Neuronal stem cell (in vitro differentiated cells): ENCODE measurements at regions not wholly inside any gene's neighbourhood (a gene's known extent, or its start where the extent isn't known, plus 50 kb on each side); places are given as distances from the start of the nearest gene placed in this dataset.

Experiments used
- DNase-seq: peaks from one replicate; pipeline ENCODE4 v3.0.0-alpha.2; 2013; ENCODE audit warnings: low spot score
- H2AFZ ChIP-seq: one replicate; pipeline ENCODE4 v1.6.1; 2013; ENCODE audit warnings: mild to moderate bottlenecking, low read length, inconsistent platforms
- H2AK5ac ChIP-seq: 2 replicates; pipeline ENCODE4 v1.6.1; 2013; ENCODE audit warnings: low read depth, mild to moderate bottlenecking, inconsistent platforms, low read length, moderate library complexity, mixed read lengths
- H2BK120ac ChIP-seq: 2 replicates; pipeline ENCODE4 v1.6.1; 2013; ENCODE audit warnings: low read depth, mild to moderate bottlenecking, inconsistent platforms, low read length, moderate library complexity, mixed read lengths
- H2BK12ac ChIP-seq: one replicate; pipeline ENCODE4 v1.6.1; 2013; ENCODE audit warnings: low read length, inconsistent platforms
- H2BK15ac ChIP-seq: 2 replicates; pipeline ENCODE4 v1.6.1; 2013; ENCODE audit warnings: mild to moderate bottlenecking, low read length, inconsistent platforms, mixed read lengths
- H2BK5ac ChIP-seq: one replicate; pipeline ENCODE4 v1.6.1; 2013; ENCODE audit warnings: inconsistent platforms, mild to moderate bottlenecking, low read length, moderate library complexity
- H3K14ac ChIP-seq: one replicate; pipeline ENCODE4 v1.6.1; 2013; ENCODE audit warnings: low read length, inconsistent platforms
- H3K18ac ChIP-seq: 2 replicates; pipeline ENCODE4 v1.6.1; 2013; ENCODE audit warnings: low read length, inconsistent platforms
- H3K23ac ChIP-seq: 2 replicates; pipeline ENCODE4 v1.6.1; 2013; ENCODE audit warnings: low read depth, mild to moderate bottlenecking, mixed read lengths, low read length, inconsistent platforms; ENCODE audit not compliant: poor library complexity
- H3K27ac ChIP-seq: replicated peaks from 3 replicates; pipeline ENCODE4 v1.5.1; 2013; ENCODE audit warnings: low read length, inconsistent platforms
- H3K27me3 ChIP-seq, 3 experiments: 2 replicates each; pipeline ENCODE4 v1.6.1; 2013; ENCODE audit warnings: low read length in 3 of 3, mild to moderate bottlenecking in 2 of 3, inconsistent platforms in 1 of 3, low read depth in 1 of 3, mixed read lengths in 1 of 3, moderate library complexity in 1 of 3; ENCODE audit not compliant: control insufficient read depth in 3 of 3, insufficient read depth in 3 of 3
- H3K36me3 ChIP-seq, 2 donors: replicated peaks in 1 of 2; 2 replicates each; pipeline ENCODE4 v1.6.1; 2013; ENCODE audit warnings: low read length in 2 of 2; ENCODE audit not compliant: control insufficient read depth in 2 of 2, insufficient read depth in 2 of 2
- H3K4ac ChIP-seq: 2 replicates; pipeline ENCODE4 v1.6.1; 2013; ENCODE audit warnings: inconsistent platforms, mild to moderate bottlenecking, low read length, moderate library complexity
- H3K4me1 ChIP-seq, 2 donors: 1 replicate in 1 of 2; 2 replicates in 1 of 2; pipeline ENCODE4 v1.6.1; 2013; ENCODE audit warnings: low read length in 2 of 2, low read depth in 1 of 2; ENCODE audit not compliant: control insufficient read depth in 2 of 2, insufficient read depth in 1 of 2
- H3K4me2 ChIP-seq: one replicate; pipeline ENCODE4 v1.6.1; 2013; ENCODE audit warnings: mild to moderate bottlenecking, low read length, inconsistent platforms; ENCODE audit not compliant: insufficient read depth, poor library complexity, severe bottlenecking
- H3K4me3 ChIP-seq, 2 donors: 2 replicates each; pipeline ENCODE4 v1.5.1; 2013; ENCODE audit warnings: low read length in 2 of 2, mild to moderate bottlenecking in 2 of 2, inconsistent platforms in 1 of 2, moderate library complexity in 1 of 2
- H3K79me1 ChIP-seq: one replicate; pipeline ENCODE4 v1.6.1; 2013; ENCODE audit warnings: low read depth, mild to moderate bottlenecking, inconsistent platforms, low read length, moderate library complexity
- H3K9ac ChIP-seq: one replicate; pipeline ENCODE4 v1.6.1; 2013; ENCODE audit warnings: mild to moderate bottlenecking, low read depth, low read length, inconsistent platforms; ENCODE audit not compliant: poor library complexity
- H3K9me3 ChIP-seq, 2 donors: replicated peaks in 1 of 2; 2 replicates each; pipeline versions ENCODE3 to v1.6.1; 2013; ENCODE audit warnings: low read length in 2 of 2, mild to moderate bottlenecking in 2 of 2, inconsistent platforms in 1 of 2, low read depth in 1 of 2, mixed read lengths in 1 of 2, moderate library complexity in 1 of 2; ENCODE audit not compliant: control insufficient read depth in 2 of 2, insufficient read depth in 1 of 2
- H4K8ac ChIP-seq: one replicate; pipeline ENCODE4 v1.6.1; 2013; ENCODE audit warnings: low read depth, mild to moderate bottlenecking, inconsistent platforms, low read length, moderate library complexity
- H4K91ac ChIP-seq: one replicate; pipeline ENCODE4 v1.6.1; 2013; ENCODE audit warnings: low read length, low read depth, mild to moderate bottlenecking, inconsistent platforms; ENCODE audit not compliant: poor library complexity
- WGBS, 2 donors: extraction: QIAGEN DNeasy Blood & Tissue Kit; methylation state at CpG; one replicate each; pipeline ENCODE4 v1.1.7; 2013; ENCODE audit warnings: missing lambda C conversion rate in 2 of 2, mixed read lengths in 1 of 2; ENCODE audit not compliant: insufficient read length in 2 of 2, insufficient replicate concordance in 1 of 2; ENCODE audit errors: extremely low coverage in 2 of 2; 5-methylcytosine and 5-hydroxymethylcytosine counted together

DNA sequence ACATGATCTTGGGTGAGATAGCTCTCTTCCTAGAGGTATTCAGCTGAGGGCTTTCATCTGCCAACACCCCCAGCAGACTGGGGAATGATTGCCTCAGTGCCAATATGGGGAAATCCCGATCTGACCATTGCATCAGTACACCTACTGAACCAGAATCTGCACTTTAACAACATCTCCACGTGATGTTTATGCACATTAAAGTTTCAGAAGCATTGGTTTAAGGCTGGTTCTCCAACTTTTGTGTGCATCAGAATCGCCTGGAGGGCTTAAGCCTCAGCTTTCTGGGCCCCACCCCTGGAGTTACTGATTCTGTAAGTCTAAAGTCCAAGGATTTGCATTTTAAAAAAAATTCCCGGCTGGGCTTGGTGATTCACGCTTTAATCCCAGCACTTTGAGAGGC is 123.6 kb upstream of the MED13 start:
- Histone ChIP-seq H3K9ac (no peak overlapping the region), H4K91ac (no peak overlapping the region), H3K14ac (no peak overlapping the region), H3K4me1 (peaks cover 4 to 5% of the 10 kb centered on the region in 2 donors), H3K18ac (no peak overlapping the region), H2AFZ (no peak overlapping the region), H3K36me3 (no peaks in the 10 kb centered on the region), H3K9me3 (no peaks in the 10 kb centered on the region), H2BK5ac (no peak overlapping the region), H3K23ac (no peak overlapping the region), H2AK5ac (no peak overlapping the region), H3K4me2 (no peak overlapping the region), H3K27ac (no peak overlapping the region), H3K27me3 (no peaks in the 10 kb centered on the region), H3K4ac (no peak overlapping the region), H2BK12ac (no peak overlapping the region), H2BK15ac (no peak overlapping the region), H3K4me3 (peak overlapping the region in 1 of 2 donors; percentile 46), H2BK120ac (no peak overlapping the region), H3K79me1 (no peaks in the 10 kb centered on the region), H4K8ac (no peak overlapping the region)
- DNase-seq, result no peak
- WGBS, 2 donors, result no CpG with 5 or more reads among the region's 5 CpGs

- no peak overlapping the region for H3K9ac ChIP-seq
- H2BK15ac ChIP-seq, result no peak overlapping the region
- H3K27me3 ChIP-seq, result no peaks in the 10 kb centered on the region
- H4K8ac ChIP-seq, result no peak overlapping the region
- DNase-seq, result no peak
- no peak overlapping the region for H3K27ac ChIP-seq
- no peak overlapping the region for H3K4me2 ChIP-seq
- H3K23ac ChIP-seq, result no peak overlapping the region
- no peak overlapping the region for H2BK120ac ChIP-seq
- no peak overlapping the region for H3K4me3 ChIP-seq
- no peak overlapping the region for H2BK5ac ChIP-seq
- H3K14ac ChIP-seq, result no peak overlapping the region
- H3K18ac ChIP-seq, result no peak overlapping the region
- no peak overlapping the region for H2AFZ ChIP-seq
- no peaks in the 10 kb centered on the region for H3K79me1 ChIP-seq
- WGBS, 2 donors, result no CpG with 5 or more reads among the region's 3 CpGs
- no peak overlapping the region for H2BK12ac ChIP-seq
- H2AK5ac ChIP-seq, result no peak overlapping the region
- no peak overlapping the region for H4K91ac ChIP-seq
- no peak overlapping the region for H3K4ac ChIP-seq
- H3K36me3 ChIP-seq, result no peaks in the 10 kb centered on the region
- H3K4me1 ChIP-seq, result peaks cover 4 to 5% of the 10 kb centered on the region in 2 donors
- no peaks in the 10 kb centered on the region for H3K9me3 ChIP-seq
These were observed 122.6 kb upstream of the MED13 start for GRCh38 chr17:62187681-62188080.

- no peak overlapping the region for H2BK120ac ChIP-seq
- H3K23ac ChIP-seq, result no peak overlapping the region
These were observed 121.8 kb upstream of the MED13 start for GRCh38 chr17:62186841-62187240.

GRCh38 chr17:62180772-62181171 is 115.7 kb upstream of the MED13 start:
- H3K27me3 ChIP-seq, result no peaks in the 10 kb centered on the region
- H4K91ac ChIP-seq, result no peak overlapping the region
- no peak overlapping the region for H2AK5ac ChIP-seq
- no peak overlapping the region for H2AFZ ChIP-seq
- H3K4me1 ChIP-seq, result no peaks in the 10 kb centered on the region
- H2BK120ac ChIP-seq, result no peak overlapping the region
- H3K23ac ChIP-seq, result no peak overlapping the region
- no peak overlapping the region for H3K9ac ChIP-seq
- WGBS, 2 donors, result no CpG with 5 or more reads among the region's 1 CpG
- H3K4me2 ChIP-seq, result no peak overlapping the region
- H2BK5ac ChIP-seq, result no peak overlapping the region
- H3K14ac ChIP-seq, result no peak overlapping the region
- no peak for DNase-seq
- H2BK15ac ChIP-seq, result no peak overlapping the region
- H3K18ac ChIP-seq, result no peak overlapping the region
- H2BK12ac ChIP-seq, result no peak overlapping the region
- no peak overlapping the region for H3K4ac ChIP-seq
- H3K4me3 ChIP-seq, result no peak overlapping the region
- peaks cover 3 to 6% of the 10 kb centered on the region in 2 donors for H3K9me3 ChIP-seq
- no peaks in the 10 kb centered on the region for H3K36me3 ChIP-seq
- no peak overlapping the region for H3K27ac ChIP-seq
- H3K79me1 ChIP-seq, result no peaks in the 10 kb centered on the region
- H4K8ac ChIP-seq, result no peak overlapping the region

More at GRCh38 chr17:62186841-62187240, 121.8 kb upstream of the MED13 start:
- Histone ChIP-seq H3K9me3 (no peaks in the 10 kb centered on the region), H2BK15ac (no peak overlapping the region), H3K27ac (no peak overlapping the region), H4K91ac (no peak overlapping the region), H3K36me3 (no peaks in the 10 kb centered on the region), H3K27me3 (no peaks in the 10 kb centered on the region), H3K18ac (no peak overlapping the region), H3K14ac (no peak overlapping the region), H3K4me1 (peaks cover 4 to 5% of the 10 kb centered on the region in 2 donors), H3K9ac (no peak overlapping the region), H2BK5ac (no peak overlapping the region), H3K4me2 (no peak overlapping the region), H2AK5ac (no peak overlapping the region), H4K8ac (no peak overlapping the region), H2BK12ac (no peak overlapping the region), H3K4me3 (no peak overlapping the region), H3K4ac (no peak overlapping the region), H3K79me1 (no peaks in the 10 kb centered on the region), H2AFZ (no peak overlapping the region)
- no CpG with 5 or more reads among the region's 3 CpGs for WGBS, 2 donors
- DNase-seq, result no peak
